WTC11 (cell line): ENCODE measurements at regions not wholly inside any gene's neighbourhood (a gene's known extent, or its start where the extent isn't known, plus 50 kb on each side); places are given as distances from the start of the nearest gene placed in this dataset.
A peak's percentile ranks its signal among the peaks of the same experiment; 100 is the strongest.

Experiments
- ATAC-seq: fragments of 200-7000 bp; cut with Tn5 transposase; 2 replicates; pipeline ENCODE4 v1.10.0; 2021; ENCODE audit warnings: mild to moderate bottlenecking, moderate library complexity
- CTCF ChIA-PET: fragments of 300-600 bp; sonication (Branson Sonifier 250); formaldehyde crosslinking; loops from one replicate; lab custom pipeline; 2021; ENCODE audit warnings: antibody characterized with exemption; lab: Charles Lee
- POLR2A ChIA-PET: fragments of 350-600 bp; sonication (Branson Sonifier 250); formaldehyde crosslinking; loops from one replicate; lab custom pipeline; 2021; ENCODE audit warnings: antibody characterized with exemption; lab: Charles Lee
- DNase-seq: peaks from one replicate; pipeline ENCODE4 v3.0.0; 2021; ENCODE audit warnings: low spot score
- H3K27ac Mint-ChIP-seq: 2 replicates; pipeline ENCODE4 v1.8.0; 2021; ENCODE audit warnings: mixed read lengths
- H3K27me3 Mint-ChIP-seq: 2 replicates; pipeline ENCODE4 v1.8.0; 2021; ENCODE audit warnings: low read depth, mild to moderate bottlenecking, moderate library complexity, mixed read lengths
- H3K36me3 Mint-ChIP-seq: 2 replicates; pipeline ENCODE4 v1.8.0; 2021; ENCODE audit warnings: mixed read lengths
- H3K4me1 Mint-ChIP-seq: 2 replicates; pipeline ENCODE4 v1.8.0; 2022; ENCODE audit warnings: mixed read lengths
- H3K4me3 Mint-ChIP-seq: 2 replicates; pipeline ENCODE4 v1.8.0; 2021; ENCODE audit warnings: mild to moderate bottlenecking, moderate library complexity, mixed read lengths
- H3K9me3 Mint-ChIP-seq: 2 replicates; pipeline ENCODE4 v1.8.0; 2021; ENCODE audit warnings: mixed read lengths
- ARID4B ChIP-seq: sonication (generic); formaldehyde crosslinking; IDR thresholded peaks from 2 replicates; pipeline ENCODE4 v1.8.0; 2023; ENCODE audit warnings: missing genetic modification reagents, mild to moderate bottlenecking, borderline replicate concordance
- ATF2 ChIP-seq: sonication (generic); formaldehyde crosslinking; IDR thresholded peaks from 2 replicates; pipeline ENCODE4 v1.8.1; 2022; ENCODE audit warnings: low read depth, missing genetic modification reagents, borderline replicate concordance
- GRHL2 ChIP-seq: fragments of 250-450 bp; sonication (Bioruptor Pico); IDR thresholded peaks from 2 replicates; pipeline ENCODE4 v1.8.0; 2022; ENCODE audit warnings: mild to moderate bottlenecking, moderate library complexity; ENCODE audit not compliant: insufficient replicate concordance, severe bottlenecking
- KAT7 ChIP-seq: sonication (generic); formaldehyde crosslinking; IDR thresholded peaks from 2 replicates; pipeline ENCODE4 v1.8.1; 2023; ENCODE audit warnings: missing genetic modification reagents, mild to moderate bottlenecking, borderline replicate concordance
- MAX ChIP-seq: sonication (generic); formaldehyde crosslinking; IDR thresholded peaks from 2 replicates; pipeline ENCODE4 v1.8.0; 2022; ENCODE audit warnings: mild to moderate bottlenecking, missing genetic modification reagents
- MYBL2 ChIP-seq: sonication (generic); formaldehyde crosslinking; IDR thresholded peaks from 2 replicates; pipeline ENCODE4 v1.8.1; 2023; ENCODE audit warnings: mild to moderate bottlenecking, moderate library complexity, missing genetic modification reagents
- NFATC4 ChIP-seq: fragments of 250-450 bp; sonication (Bioruptor Pico); IDR thresholded peaks from 2 replicates; pipeline ENCODE4 v1.9.0; 2021; ENCODE audit warnings: mild to moderate bottlenecking
- NFE2L1 ChIP-seq: sonication (generic); formaldehyde crosslinking; IDR thresholded peaks from 2 replicates; pipeline ENCODE4 v1.8.1; 2023; ENCODE audit warnings: missing genetic modification reagents
- NFYB ChIP-seq: sonication (generic); formaldehyde crosslinking; conservative IDR thresholded peaks from 2 replicates; pipeline ENCODE4 v1.8.0; 2022; ENCODE audit warnings: low read depth, missing genetic modification reagents
- STAT6 ChIP-seq: sonication (generic); formaldehyde crosslinking; conservative IDR thresholded peaks from 2 replicates; pipeline ENCODE4 v1.8.1; 2023; ENCODE audit warnings: mild to moderate bottlenecking, low read depth, missing genetic modification reagents, moderate library complexity
- ZNF219 ChIP-seq: sonication (generic); formaldehyde crosslinking; IDR thresholded peaks from 2 replicates; pipeline ENCODE4 v1.8.0; 2023; ENCODE audit warnings: missing genetic modification reagents, mild to moderate bottlenecking, borderline replicate concordance
- ZNF532 ChIP-seq: fragments of 250-450 bp; sonication (Bioruptor Pico); IDR thresholded peaks from 2 replicates; pipeline ENCODE4 v1.9.0; 2021; ENCODE audit warnings: mild to moderate bottlenecking, borderline replicate concordance
- TF ChIP-seq, protein P1 (sequence below): sonication (generic); formaldehyde crosslinking; IDR thresholded peaks from 2 replicates; pipeline ENCODE4 v1.8.1; 2023; ENCODE audit warnings: mild to moderate bottlenecking, missing genetic modification reagents, moderate library complexity

GRCh38 chr2:16241166-16242160 lies 301.1 kb downstream of the MYCN start:
- ChIA-PET POLR2A (no interaction called here), CTCF (no interaction called here)
- H3K36me3 Mint-ChIP-seq = no peaks in the 10 kb centered on the region
- H3K27ac Mint-ChIP-seq = no peak overlapping the region
- H3K9me3 Mint-ChIP-seq = peaks cover 4% of the 10 kb centered on the region; the same call in 1 of the 2 replicates
- no peak for DNase-seq
- H3K27me3 Mint-ChIP-seq = peaks cover 2% of the 10 kb centered on the region; the same call in 1 of the 2 replicates
- no peak for TF ChIP-seq NFE2L1 (CRISPR knock-in tag)
- TF ChIP-seq MAX (CRISPR knock-in tag) = no peak
- TF ChIP-seq ZNF532 (CRISPR knock-in tag) = no peak
- TF ChIP-seq KAT7 (CRISPR knock-in tag) = no peak
- no peak for TF ChIP-seq NFYB (CRISPR knock-in tag)
- TF ChIP-seq ATF2 (CRISPR knock-in tag) = no peak
- no peak for TF ChIP-seq ZNF219
- no peak for TF ChIP-seq MYBL2 (CRISPR knock-in tag)
- TF ChIP-seq ARID4B (CRISPR knock-in tag) = no peak
- no peak for TF ChIP-seq NFATC4 (CRISPR knock-in tag)
- ATAC-seq = no peak
- H3K4me3 Mint-ChIP-seq = no peak overlapping the region
- peaks cover 21% of the 10 kb centered on the region for H3K4me1 Mint-ChIP-seq

- TF ChIP-seq STAT6 (CRISPR knock-in tag) = no peak
- no peak for TF ChIP-seq GRHL2
- TF ChIP-seq, protein P1, sequence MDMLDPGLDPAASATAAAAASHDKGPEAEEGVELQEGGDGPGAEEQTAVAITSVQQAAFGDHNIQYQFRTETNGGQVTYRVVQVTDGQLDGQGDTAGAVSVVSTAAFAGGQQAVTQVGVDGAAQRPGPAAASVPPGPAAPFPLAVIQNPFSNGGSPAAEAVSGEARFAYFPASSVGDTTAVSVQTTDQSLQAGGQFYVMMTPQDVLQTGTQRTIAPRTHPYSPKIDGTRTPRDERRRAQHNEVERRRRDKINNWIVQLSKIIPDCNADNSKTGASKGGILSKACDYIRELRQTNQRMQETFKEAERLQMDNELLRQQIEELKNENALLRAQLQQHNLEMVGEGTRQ (CRISPR knock-in tag) = 0 out of 2 replicates have a peak, but pooled peaks have one; percentile 41
- CTCF ChIA-PET = interaction anchor here (0.7 to 1.3 kb wide), 2 partner anchors 77 to 206 kb away, joined by 3 read pairs; no protein-coding TSS in a partner anchor
- POLR2A ChIA-PET = no interaction called here
- H3K27me3 Mint-ChIP-seq = peaks cover 2% of the 10 kb centered on the region; the same call in 1 of the 2 replicates
- H3K27ac Mint-ChIP-seq = no peak overlapping the region
- H3K36me3 Mint-ChIP-seq = no peaks in the 10 kb centered on the region
- peaks cover 4% of the 10 kb centered on the region; the same call in 1 of the 2 replicates for H3K9me3 Mint-ChIP-seq
- ATAC-seq = no peak
- no peak overlapping the region for H3K4me3 Mint-ChIP-seq
- H3K4me1 Mint-ChIP-seq = peaks cover 31% of the 10 kb centered on the region
- no peak for DNase-seq
These were observed 300.1 kb downstream of the MYCN start for GRCh38 chr2:16240402-16240801.
